Nephron (organoid): ENCODE measurements at regions not wholly inside any gene's neighbourhood (a gene's known extent, or its start where the extent isn't known, plus 50 kb on each side); places are given as distances from the start of the nearest gene placed in this dataset.
A peak's percentile ranks its signal among the peaks of the same experiment; 100 is the strongest.

ENCODE experiments used
- H3K27ac Mint-ChIP-seq, 3 experiments: 2 replicates each; pipeline ENCODE4 v1.8.0; 2020; ENCODE audit warnings: mixed read lengths in 3 of 3, mild to moderate bottlenecking in 2 of 3, moderate library complexity in 1 of 3
- H3K27me3 Mint-ChIP-seq: 2 replicates; pipeline ENCODE4 v1.8.0; 2021; ENCODE audit warnings: low read depth, mild to moderate bottlenecking, moderate library complexity, mixed read lengths
- H3K36me3 Mint-ChIP-seq: 2 replicates; pipeline ENCODE4 v1.8.0; 2020; ENCODE audit warnings: low read depth, mixed read lengths
- H3K4me1 Mint-ChIP-seq: 2 replicates; pipeline ENCODE4 v1.8.0; 2020; ENCODE audit warnings: mixed read lengths
- H3K4me3 Mint-ChIP-seq, 3 experiments: 2 replicates each; pipeline ENCODE4 v1.8.0; 2020; ENCODE audit warnings: mild to moderate bottlenecking in 3 of 3, mixed read lengths in 3 of 3, moderate library complexity in 2 of 3
- H3K9me3 Mint-ChIP-seq: 2 replicates; pipeline ENCODE4 v1.8.0; 2020; ENCODE audit warnings: mixed read lengths
- CTCF ChIP-seq, 3 experiments: fragments of 200-600 bp; sonication (generic); IDR thresholded peaks; one replicate each; pipeline ENCODE4 v1.5.0; 2021; ENCODE audit warnings: antibody characterized with exemption in 3 of 3; ENCODE audit not compliant: unreplicated experiment in 3 of 3

GRCh38 chr5:43997647-43998272 is 391.5 kb downstream of the FGF10 start:
- Mint-ChIP-seq H3K27me3 (no peaks in the 10 kb centered on the region), H3K9me3 (no peaks in the 10 kb centered on the region), H3K27ac (no peak overlapping the region), H3K4me3 (no peak overlapping the region), H3K4me1 (no peaks in the 10 kb centered on the region), H3K36me3 (no peaks in the 10 kb centered on the region)
- TF ChIP-seq CTCF (IDR thresholded peaks at IDR 0.05; ENCODE audit: unreplicated experiment in 3 of 3), result no peak

- H3K36me3 Mint-ChIP-seq, result no peaks in the 10 kb centered on the region
- no peak for TF ChIP-seq CTCF (IDR thresholded peaks at IDR 0.05; ENCODE audit: unreplicated experiment in 3 of 3)
- no peaks in the 10 kb centered on the region for H3K27me3 Mint-ChIP-seq
Measured at GRCh38 chr5:43996221-43996620, 393.0 kb downstream of the FGF10 start.

GRCh38 chr5:43994352-43994708 is 391.4 kb downstream of the NNT start:
- Mint-ChIP-seq H3K4me1 (no peaks in the 10 kb centered on the region), H3K36me3 (no peaks in the 10 kb centered on the region), H3K27ac (no peak overlapping the region), H3K4me3 (no peak overlapping the region), H3K9me3 (no peaks in the 10 kb centered on the region), H3K27me3 (no peaks in the 10 kb centered on the region)
- no peak for TF ChIP-seq CTCF (IDR thresholded peaks at IDR 0.05; ENCODE audit: unreplicated experiment in 3 of 3)

More at GRCh38 chr5:43996221-43996620, 393.0 kb downstream of the FGF10 start:
- Mint-ChIP-seq H3K9me3 (no peaks in the 10 kb centered on the region), H3K4me3 (no peak overlapping the region), H3K27ac (no peak overlapping the region), H3K4me1 (no peaks in the 10 kb centered on the region)

GRCh38 chr5:43993634-43994351 is 390.8 kb downstream of the NNT start:
- no peaks in the 10 kb centered on the region for H3K27me3 Mint-ChIP-seq
- no peak for TF ChIP-seq CTCF (IDR thresholded peaks at IDR 0.05; ENCODE audit: unreplicated experiment in 3 of 3)
- H3K4me1 Mint-ChIP-seq, result no peaks in the 10 kb centered on the region
- H3K27ac Mint-ChIP-seq, result no peak overlapping the region
- no peak overlapping the region for H3K4me3 Mint-ChIP-seq
- no peaks in the 10 kb centered on the region for H3K36me3 Mint-ChIP-seq
- H3K9me3 Mint-ChIP-seq, result no peaks in the 10 kb centered on the region

- no peaks in the 10 kb centered on the region for H3K27me3 Mint-ChIP-seq
- no peak overlapping the region for H3K4me3 Mint-ChIP-seq
- H3K27ac Mint-ChIP-seq, result peak overlapping the region in 1 of 3 experiments; percentile 18
- no peaks in the 10 kb centered on the region for H3K36me3 Mint-ChIP-seq
- TF ChIP-seq CTCF (IDR thresholded peaks at IDR 0.05; ENCODE audit: unreplicated experiment in 3 of 3), result no peak
- peaks cover 5% of the 10 kb centered on the region for H3K4me1 Mint-ChIP-seq
- H3K9me3 Mint-ChIP-seq, result peaks cover 3% of the 10 kb centered on the region
Measured at GRCh38 chr5:43985411-43985810, 382.4 kb downstream of the NNT start.

- Mint-ChIP-seq H3K36me3 (no peaks in the 10 kb centered on the region), H3K27me3 (no peaks in the 10 kb centered on the region), H3K27ac (no peak overlapping the region), H3K4me1 (peaks cover 5% of the 10 kb centered on the region), H3K9me3 (peaks cover 31% of the 10 kb centered on the region), H3K4me3 (no peak overlapping the region)
- no peak for TF ChIP-seq CTCF (IDR thresholded peaks at IDR 0.05; ENCODE audit: unreplicated experiment in 3 of 3)
Measured at GRCh38 chr5:43981556-43981955, 378.6 kb downstream of the NNT start.
